Left lung (tissue), 4 donors: ENCODE measurements at regions not wholly inside any gene's neighbourhood (a gene's known extent, or its start where the extent isn't known, plus 50 kb on each side); places are given as distances from the start of the nearest gene placed in this dataset.

Experiments used
- ATAC-seq: fragments of 200-7000 bp; cut with Tn5 transposase; one replicate; pipeline ENCODE4 v1.9.1; 2020; ENCODE audit warnings: moderate library complexity
- DNase-seq, 4 donors: peaks; one replicate each; pipeline ENCODE4 v3.0.0-alpha.2; 2013 to 2020
- H3K27ac ChIP-seq, 2 donors: fragments of 200-600 bp; sonication (generic) in 1 of 2; one replicate each; pipeline versions ENCODE4 v1.5.0 to v1.8.0; 2020 to 2021
- H3K27me3 ChIP-seq, 2 donors: fragments of 200-600 bp; sonication (generic) in 1 of 2; one replicate each; pipeline versions ENCODE4 v1.5.0 to v1.8.0; 2020 to 2021
- H3K36me3 ChIP-seq, 2 donors: fragments of 200-600 bp; sonication (generic) in 1 of 2; one replicate each; pipeline versions ENCODE4 v1.5.0 to v1.8.0; 2020 to 2021
- H3K4me1 ChIP-seq, 2 donors: fragments of 200-600 bp; one replicate each; pipeline ENCODE4 v1.8.0; 2021
- H3K4me3 ChIP-seq, 2 donors: fragments of 200-600 bp; sonication (generic) in 1 of 2; one replicate each; pipeline versions ENCODE4 v1.5.0 to v1.8.0; 2020 to 2021; ENCODE audit warnings: mild to moderate bottlenecking in 1 of 2
- H3K9me3 ChIP-seq, 2 donors: fragments of 200-600 bp; sonication (generic) in 1 of 2; one replicate each; pipeline versions ENCODE4 v1.5.0 to v1.8.0; 2020 to 2021
- intact Hi-C, 2 donors: fragments of 100-400 bp; cut with DNase I; formaldehyde crosslinking; loops; one replicate each; pipeline versions ENCODE4 v1.11.2 to v1.14.2; 2022
- TF ChIP-seq, protein P1 (sequence below), 2 donors: fragments of 200-600 bp; sonication (generic) in 1 of 2; IDR thresholded peaks; one replicate each; pipeline versions ENCODE4 v1.5.0 to v1.8.0; 2021; ENCODE audit warnings: antibody characterized with exemption in 2 of 2
- donor health status: DM: no; HTN: yes; CAD: no.
- donor health status: DM: no; HTN: no; CAD: no.

GRCh38 chr2:59732871-59733566 is 820.4 kb downstream of the BCL11A start:
- DNase-seq = peak in 1 of 4 donors; percentile 63
- Histone ChIP-seq H3K4me3 (no peak overlapping the region), H3K27ac (no peak overlapping the region), H3K4me1 (no peaks in the 10 kb centered on the region), H3K36me3 (no peaks in the 10 kb centered on the region), H3K27me3 (no peaks in the 10 kb centered on the region), H3K9me3 (no peaks in the 10 kb centered on the region)
- no peak for ATAC-seq
- intact Hi-C loops = no loop called here
- TF ChIP-seq, protein P1, sequence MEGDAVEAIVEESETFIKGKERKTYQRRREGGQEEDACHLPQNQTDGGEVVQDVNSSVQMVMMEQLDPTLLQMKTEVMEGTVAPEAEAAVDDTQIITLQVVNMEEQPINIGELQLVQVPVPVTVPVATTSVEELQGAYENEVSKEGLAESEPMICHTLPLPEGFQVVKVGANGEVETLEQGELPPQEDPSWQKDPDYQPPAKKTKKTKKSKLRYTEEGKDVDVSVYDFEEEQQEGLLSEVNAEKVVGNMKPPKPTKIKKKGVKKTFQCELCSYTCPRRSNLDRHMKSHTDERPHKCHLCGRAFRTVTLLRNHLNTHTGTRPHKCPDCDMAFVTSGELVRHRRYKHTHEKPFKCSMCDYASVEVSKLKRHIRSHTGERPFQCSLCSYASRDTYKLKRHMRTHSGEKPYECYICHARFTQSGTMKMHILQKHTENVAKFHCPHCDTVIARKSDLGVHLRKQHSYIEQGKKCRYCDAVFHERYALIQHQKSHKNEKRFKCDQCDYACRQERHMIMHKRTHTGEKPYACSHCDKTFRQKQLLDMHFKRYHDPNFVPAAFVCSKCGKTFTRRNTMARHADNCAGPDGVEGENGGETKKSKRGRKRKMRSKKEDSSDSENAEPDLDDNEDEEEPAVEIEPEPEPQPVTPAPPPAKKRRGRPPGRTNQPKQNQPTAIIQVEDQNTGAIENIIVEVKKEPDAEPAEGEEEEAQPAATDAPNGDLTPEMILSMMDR (IDR thresholded peaks at IDR 0.05) = no peak

GRCh38 chr2:59727121-59727590 is 826.3 kb downstream of the BCL11A start:
- Histone ChIP-seq H3K4me3 (no peak overlapping the region), H3K27ac (no peak overlapping the region), H3K27me3 (no peaks in the 10 kb centered on the region), H3K9me3 (no peaks in the 10 kb centered on the region), H3K4me1 (no peaks in the 10 kb centered on the region), H3K36me3 (no peaks in the 10 kb centered on the region)
- ATAC-seq (no peak), DNase-seq (no peak)
- intact Hi-C loops = no loop called here
- TF ChIP-seq, protein P1 (IDR thresholded peaks at IDR 0.05) = no peak

DNA sequence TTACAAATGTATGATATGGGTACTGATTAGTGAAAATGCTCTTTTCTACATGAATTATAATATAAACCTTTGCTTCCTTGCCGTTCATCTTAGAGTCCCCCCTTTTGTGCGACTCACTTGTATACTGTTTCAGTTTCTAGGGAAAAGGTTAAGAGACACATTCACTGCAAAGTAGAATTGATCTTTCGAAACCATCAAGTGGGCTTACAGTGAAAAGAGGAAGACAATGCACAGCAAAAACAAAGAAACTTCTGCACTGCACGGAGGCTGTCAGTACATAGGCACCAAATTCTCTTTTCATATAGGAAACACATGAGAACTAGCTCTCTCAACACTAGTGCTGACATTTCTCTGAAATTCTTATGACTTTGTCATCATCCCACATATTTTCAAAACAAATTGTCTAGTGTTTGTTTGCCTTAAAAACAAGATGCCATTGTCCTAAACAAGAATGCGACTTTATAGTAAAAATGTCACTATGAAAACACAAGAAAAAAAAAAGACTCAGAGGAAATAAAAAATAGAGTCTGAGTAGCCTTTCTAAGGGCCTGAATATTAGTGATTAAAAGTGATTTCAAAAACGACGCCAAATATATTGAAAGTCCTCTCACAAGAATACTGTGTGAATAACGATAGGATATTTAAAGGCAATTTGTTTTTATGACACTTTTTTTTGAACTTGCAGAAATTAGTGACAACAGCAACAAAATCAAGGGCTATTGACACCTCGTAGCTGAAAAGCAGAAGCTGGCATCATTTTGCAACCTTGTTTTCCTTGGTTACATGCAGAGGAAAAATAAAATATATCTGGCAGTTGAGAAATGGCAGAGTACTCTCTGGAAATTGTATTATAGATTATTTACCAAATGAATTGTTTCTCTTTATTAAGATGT is 827.0 kb downstream of the BCL11A start:
- intact Hi-C loops = no loop called here
- Histone ChIP-seq H3K36me3 (no peaks in the 10 kb centered on the region), H3K27ac (no peak overlapping the region), H3K4me1 (no peaks in the 10 kb centered on the region), H3K27me3 (no peaks in the 10 kb centered on the region), H3K9me3 (no peaks in the 10 kb centered on the region), H3K4me3 (no peak overlapping the region)
- DNase-seq (no peak), ATAC-seq (peak; percentile 19)
- TF ChIP-seq, protein P1 (IDR thresholded peaks at IDR 0.05) = no peak

DNA sequence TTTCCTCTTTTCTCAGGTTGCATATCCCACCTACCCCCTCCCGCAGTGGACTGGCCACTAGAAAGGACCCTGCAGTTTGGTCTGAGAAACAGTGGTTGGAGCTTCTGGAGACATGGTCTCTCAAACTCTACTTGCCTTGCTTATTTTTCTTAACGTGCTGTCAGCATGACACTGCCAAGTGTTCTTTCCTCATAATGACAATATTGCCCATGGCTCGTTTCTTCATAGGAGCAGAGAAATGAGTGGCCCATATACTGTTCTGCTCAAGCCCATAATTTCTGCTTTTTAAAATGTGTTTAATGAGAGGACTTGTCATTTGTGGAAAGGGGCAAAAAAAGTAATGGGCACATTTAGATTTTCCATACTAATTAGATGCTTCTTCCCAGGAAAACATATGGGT is 828.7 kb downstream of the BCL11A start:
- H3K36me3 ChIP-seq = no peaks in the 10 kb centered on the region
- DNase-seq (no peak), ATAC-seq (no peak)
- no peaks in the 10 kb centered on the region for H3K27me3 ChIP-seq
- TF ChIP-seq, protein P1 (IDR thresholded peaks at IDR 0.05) = no peak
- no peaks in the 10 kb centered on the region for H3K9me3 ChIP-seq
- intact Hi-C loops = no loop called here
- no peaks in the 10 kb centered on the region for H3K4me1 ChIP-seq
- H3K27ac ChIP-seq = no peak overlapping the region
- no peak overlapping the region for H3K4me3 ChIP-seq

DNA sequence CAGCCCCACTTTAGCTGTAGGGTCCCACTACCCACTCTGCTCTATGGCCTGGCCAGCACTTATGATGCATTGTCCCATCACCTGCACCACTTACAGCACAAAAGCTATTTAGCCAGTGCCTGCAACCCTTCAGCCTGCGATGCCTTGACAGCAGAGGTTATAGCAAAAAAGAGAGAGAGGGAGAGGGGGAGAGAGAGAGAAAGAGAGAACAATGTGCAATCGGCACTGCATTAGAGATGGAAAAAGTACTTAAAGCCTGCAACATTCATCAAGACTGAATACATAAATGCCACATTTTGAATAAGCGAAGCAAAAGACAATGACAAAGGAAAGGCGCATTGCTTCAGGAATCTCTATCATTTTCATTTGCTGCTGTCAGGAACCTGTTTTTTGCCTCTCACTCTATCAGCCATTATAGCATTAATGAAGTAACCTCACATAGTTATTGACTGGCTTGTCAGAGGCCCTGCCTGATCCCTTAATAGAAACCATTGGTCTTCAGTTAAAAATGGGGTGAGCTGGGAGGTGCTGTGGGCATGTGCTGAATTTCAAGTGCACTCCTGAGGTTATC is 833.1 kb downstream of the BCL11A start:
- no peaks in the 10 kb centered on the region for H3K36me3 ChIP-seq
- H3K9me3 ChIP-seq = no peaks in the 10 kb centered on the region
- H3K4me1 ChIP-seq = no peaks in the 10 kb centered on the region
- H3K27ac ChIP-seq = no peak overlapping the region
- TF ChIP-seq, protein P1 (IDR thresholded peaks at IDR 0.05) = no peak
- H3K4me3 ChIP-seq = no peak overlapping the region
- H3K27me3 ChIP-seq = no peaks in the 10 kb centered on the region
- ATAC-seq = no peak
- no peak for DNase-seq
- intact Hi-C loops = no loop called here
